ENCODE measurements at regions not wholly inside any gene's neighbourhood (a gene's known extent, or its start where the extent isn't known, plus 50 kb on each side); places are given as distances from the start of the nearest gene placed in this dataset.
A peak's percentile ranks its signal among the peaks of the same experiment; 100 is the strongest.

DNA sequence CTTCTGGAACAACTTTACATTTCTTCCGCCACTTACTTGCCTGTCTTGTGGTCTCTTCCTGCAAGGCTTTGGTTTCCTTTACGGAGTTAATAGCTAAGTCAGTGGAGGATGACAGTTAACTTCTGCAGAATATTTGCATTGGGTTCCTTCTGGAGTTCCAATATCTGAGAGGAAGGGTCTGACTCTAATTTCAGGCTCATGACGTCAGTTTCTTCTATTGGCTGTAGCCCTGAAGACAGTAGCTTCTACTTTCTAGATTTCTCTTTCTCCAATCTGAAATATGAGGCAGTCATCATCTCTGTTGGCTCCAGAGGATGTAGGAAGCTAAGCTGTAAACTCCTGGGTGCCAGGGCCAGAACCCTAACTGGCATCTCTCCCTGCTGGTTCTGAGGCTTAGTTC is 76.7 kb downstream of the FRMPD3 start:
- H3K9me3 ChIP-seq: no peaks in the 10 kb centered on the region
- no peaks in the 10 kb centered on the region for H3K36me3 ChIP-seq (ENCODE audit: insufficient read depth in 1 of 2, low read depth in 1 of 2)
- TF ChIP-seq, protein P1, sequence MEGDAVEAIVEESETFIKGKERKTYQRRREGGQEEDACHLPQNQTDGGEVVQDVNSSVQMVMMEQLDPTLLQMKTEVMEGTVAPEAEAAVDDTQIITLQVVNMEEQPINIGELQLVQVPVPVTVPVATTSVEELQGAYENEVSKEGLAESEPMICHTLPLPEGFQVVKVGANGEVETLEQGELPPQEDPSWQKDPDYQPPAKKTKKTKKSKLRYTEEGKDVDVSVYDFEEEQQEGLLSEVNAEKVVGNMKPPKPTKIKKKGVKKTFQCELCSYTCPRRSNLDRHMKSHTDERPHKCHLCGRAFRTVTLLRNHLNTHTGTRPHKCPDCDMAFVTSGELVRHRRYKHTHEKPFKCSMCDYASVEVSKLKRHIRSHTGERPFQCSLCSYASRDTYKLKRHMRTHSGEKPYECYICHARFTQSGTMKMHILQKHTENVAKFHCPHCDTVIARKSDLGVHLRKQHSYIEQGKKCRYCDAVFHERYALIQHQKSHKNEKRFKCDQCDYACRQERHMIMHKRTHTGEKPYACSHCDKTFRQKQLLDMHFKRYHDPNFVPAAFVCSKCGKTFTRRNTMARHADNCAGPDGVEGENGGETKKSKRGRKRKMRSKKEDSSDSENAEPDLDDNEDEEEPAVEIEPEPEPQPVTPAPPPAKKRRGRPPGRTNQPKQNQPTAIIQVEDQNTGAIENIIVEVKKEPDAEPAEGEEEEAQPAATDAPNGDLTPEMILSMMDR (IDR thresholded peaks at IDR 0.05): no peak
- no peaks in the 10 kb centered on the region for H3K4me1 ChIP-seq
- ATAC-seq (no peak), DNase-seq (no peak)
- H3K4me3 ChIP-seq: no peak overlapping the region
- H3K27ac ChIP-seq: no peak overlapping the region
- intact Hi-C loops (cut with DNase I): no loop called here
- whole genome bisulfite sequencing, 3 donors: 78 to 100% (median 92%) methylated on average over 3 of the region's 3 CpGs
- H3K27me3 ChIP-seq (ENCODE audit: insufficient read depth in 3 of 3, low read length in 2 of 3): peaks cover 0 to 10% (median 0%) of the 10 kb centered on the region in 3 donors

DNA sequence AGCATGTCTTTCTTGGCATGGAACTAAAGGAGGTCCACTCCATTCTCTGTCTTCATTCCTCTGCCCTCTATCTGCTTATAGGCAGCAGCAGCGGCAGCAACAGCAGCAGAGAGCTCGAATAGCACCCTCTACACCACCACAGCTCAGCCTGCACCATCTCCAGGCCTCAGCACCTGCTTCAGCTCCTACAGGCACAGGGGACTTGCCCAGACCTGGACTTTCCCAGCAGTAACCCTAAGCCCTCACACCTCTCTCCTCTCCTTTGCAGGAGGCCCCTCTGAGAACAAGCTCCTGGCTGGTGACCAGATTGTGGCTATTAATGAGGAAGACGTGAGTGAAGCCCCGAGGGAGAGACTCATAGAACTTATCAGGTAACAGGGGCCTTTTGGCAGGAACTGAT is 80.7 kb downstream of the FRMPD3 start:
- WGBS, 3 donors: 63 to 73% (median 69%) methylated on average over 3 to 4 of the region's 4 CpGs
- intact Hi-C loops (cut with DNase I): no loop called here
- no peak overlapping the region for H3K27ac ChIP-seq

DNA sequence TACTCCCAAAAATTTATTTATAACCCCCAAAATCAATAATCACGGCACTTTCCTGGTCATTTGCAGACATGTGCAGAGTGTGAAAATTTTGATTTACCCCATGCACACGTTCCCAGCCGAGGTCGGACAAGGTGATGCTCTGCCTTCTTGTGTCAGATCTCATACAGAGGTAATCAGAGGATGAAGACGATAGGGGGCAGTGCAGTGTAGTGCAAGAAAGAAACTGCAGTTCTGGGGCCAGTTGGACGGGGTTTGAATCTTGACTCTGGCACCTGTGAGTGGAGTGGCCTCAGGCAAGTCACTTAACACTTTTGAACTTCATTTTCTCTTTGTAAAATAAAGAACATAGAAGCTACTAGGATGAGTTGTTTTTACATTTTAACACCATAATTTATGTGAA is 88.4 kb downstream of the FRMPD3 start:
- TF ChIP-seq, protein P1 (IDR thresholded peaks at IDR 0.05): peak; percentile 22
- H3K4me3 ChIP-seq: no peak overlapping the region
- no peaks in the 10 kb centered on the region for H3K9me3 ChIP-seq
- no peak for DNase-seq
- H3K27me3 ChIP-seq (ENCODE audit: insufficient read depth in 3 of 3, low read length in 2 of 3): peaks cover 0 to 21% (median 0%) of the 10 kb centered on the region in 3 donors
- no peak overlapping the region for H3K27ac ChIP-seq
- ATAC-seq: peak in 1 of 4 donors; percentile 37
- no peaks in the 10 kb centered on the region for H3K36me3 ChIP-seq (ENCODE audit: insufficient read depth in 1 of 2, low read depth in 1 of 2)
- no peaks in the 10 kb centered on the region for H3K4me1 ChIP-seq
- intact Hi-C loops (cut with DNase I): no loop called here
- WGBS, 3 donors: 26 to 30% (median 30%) methylated on average over 6 of the region's 6 CpGs

More for the DNA sequence above, 80.7 kb downstream of the FRMPD3 start:
- H3K4me3 ChIP-seq: no peak overlapping the region
- no peak for ATAC-seq
- H3K9me3 ChIP-seq: no peaks in the 10 kb centered on the region
- no peak for DNase-seq
- TF ChIP-seq, protein P1 (IDR thresholded peaks at IDR 0.05): no peak
- H3K36me3 ChIP-seq (ENCODE audit: insufficient read depth in 1 of 2, low read depth in 1 of 2): no peaks in the 10 kb centered on the region
- peaks cover 0 to 26% (median 0%) of the 10 kb centered on the region in 3 donors for H3K27me3 ChIP-seq (ENCODE audit: insufficient read depth in 3 of 3, low read length in 2 of 3)
- no peaks in the 10 kb centered on the region for H3K4me1 ChIP-seq

DNA sequence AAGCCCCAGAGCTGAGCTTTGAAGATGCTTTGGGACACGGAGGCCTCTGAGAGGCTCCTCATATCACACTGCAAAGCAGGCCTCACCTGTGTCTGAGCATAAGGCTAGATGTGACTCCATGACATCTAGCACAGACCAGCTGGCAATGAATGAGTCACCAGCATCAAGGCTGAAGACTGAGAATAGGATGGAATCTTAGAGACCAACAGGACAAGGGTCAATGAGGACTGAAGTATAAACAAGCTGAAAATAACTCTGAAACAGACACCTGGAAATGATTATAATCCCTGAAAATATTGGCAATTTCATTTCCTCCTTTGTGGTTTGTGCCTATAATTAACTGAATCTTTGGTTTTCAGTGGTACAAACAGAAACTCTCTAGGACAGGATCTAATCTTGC is 87.1 kb upstream of the PRPS1 start:
- Histone ChIP-seq H3K4me3 (no peak overlapping the region), H3K36me3 (ENCODE audit: insufficient read depth in 1 of 2, low read depth in 1 of 2) (no peaks in the 10 kb centered on the region), H3K27me3 (ENCODE audit: insufficient read depth in 3 of 3, low read length in 2 of 3) (peaks cover 0 to 17% (median 0%) of the 10 kb centered on the region in 3 donors), H3K4me1 (no peaks in the 10 kb centered on the region), H3K27ac (no peak overlapping the region), H3K9me3 (no peaks in the 10 kb centered on the region)
- intact Hi-C loops (cut with DNase I): no loop called here
- no peak for ATAC-seq
- no peak for DNase-seq
- 68 to 91% (median 82%) methylated on average over 1 of the region's 1 CpG for WGBS, 3 donors
- TF ChIP-seq, protein P1 (IDR thresholded peaks at IDR 0.05): no peak

DNA sequence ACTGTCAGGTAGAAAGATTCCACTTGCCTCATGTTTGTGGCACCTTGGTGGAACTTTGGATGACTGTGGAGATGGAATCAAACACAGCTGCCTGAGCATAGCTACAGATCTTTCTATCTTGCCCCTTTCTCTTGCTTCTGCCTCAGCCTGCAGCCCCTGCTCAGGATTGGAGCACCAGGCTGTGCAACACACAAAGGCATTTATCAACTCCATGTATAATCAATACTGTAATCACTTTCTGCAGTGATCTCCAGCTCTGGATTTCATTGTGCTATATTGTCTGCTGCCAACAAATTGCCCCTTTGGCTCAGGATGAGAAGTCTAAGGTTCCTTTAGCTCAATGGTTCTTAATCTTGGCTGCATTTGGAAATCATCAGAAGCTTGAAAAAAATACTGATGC is 86.3 kb upstream of the PRPS1 start:
- no peak overlapping the region for H3K27ac ChIP-seq
- intact Hi-C loops (cut with DNase I): no loop called here
- DNase-seq (no peak), ATAC-seq (no peak)
- H3K27me3 ChIP-seq (ENCODE audit: insufficient read depth in 3 of 3, low read length in 2 of 3): peaks cover 0 to 25% (median 0%) of the 10 kb centered on the region in 3 donors
- H3K36me3 ChIP-seq (ENCODE audit: insufficient read depth in 1 of 2, low read depth in 1 of 2): no peaks in the 10 kb centered on the region
- H3K9me3 ChIP-seq: no peaks in the 10 kb centered on the region
- H3K4me3 ChIP-seq: no peak overlapping the region
- TF ChIP-seq, protein P1 (IDR thresholded peaks at IDR 0.05): no peak
- H3K4me1 ChIP-seq: no peaks in the 10 kb centered on the region

Measured in psoas muscle (tissue), 7 donors.